Thoracic aorta (tissue), 2 donors: ENCODE measurements at regions not wholly inside any gene's neighbourhood (a gene's known extent, or its start where the extent isn't known, plus 50 kb on each side); places are given as distances from the start of the nearest gene placed in this dataset.

Experiments used
- ATAC-seq: fragments of 150-250 bp; one replicate; pipeline ENCODE4 v1.8.0; 2017; ENCODE audit warnings: low read depth; ENCODE audit not compliant: insufficient number of reproducible peaks, low FRiP score
- DNase-seq: peaks from one replicate; pipeline ENCODE4 v3.0.0-alpha.2; 2020; ENCODE audit warnings: low spot score
- H3K27ac ChIP-seq, 2 donors: fragments of 200-600 bp; sonication (generic); 1 replicate in 1 of 2; 2 replicates in 1 of 2; pipeline ENCODE4 v1.5.1; 2016; ENCODE audit warnings: mild to moderate bottlenecking in 2 of 2, moderate library complexity in 2 of 2
- H3K27me3 ChIP-seq: fragments of 200-600 bp; sonication (generic); replicated peaks from 2 replicates; pipeline ENCODE4 v1.6.0; 2016; ENCODE audit warnings: mild to moderate bottlenecking; ENCODE audit not compliant: insufficient read depth
- H3K36me3 ChIP-seq: fragments of 200-600 bp; sonication (generic); one replicate; pipeline ENCODE4 v1.5.1; 2016
- H3K4me1 ChIP-seq, 2 donors: fragments of 200-600 bp; sonication (generic); 1 replicate in 1 of 2; 2 replicates in 1 of 2; pipeline versions ENCODE4 v1.5.1 to v1.6.0; 2016; ENCODE audit warnings: low read depth in 2 of 2, mild to moderate bottlenecking in 1 of 2; ENCODE audit not compliant: control insufficient read depth in 1 of 2
- H3K4me3 ChIP-seq: fragments of 200-600 bp; sonication (generic); 2 replicates; pipeline ENCODE4 v1.5.1; 2016; ENCODE audit warnings: mild to moderate bottlenecking
- H3K9me3 ChIP-seq: fragments of 200-600 bp; sonication (generic); 2 replicates; pipeline ENCODE4 v1.5.1; 2016
- TF ChIP-seq, protein P1 (sequence below): fragments of 200-600 bp; sonication (generic); IDR thresholded peaks from one replicate; pipeline ENCODE4 v1.5.1; 2019; ENCODE audit warnings: antibody characterized with exemption

DNA sequence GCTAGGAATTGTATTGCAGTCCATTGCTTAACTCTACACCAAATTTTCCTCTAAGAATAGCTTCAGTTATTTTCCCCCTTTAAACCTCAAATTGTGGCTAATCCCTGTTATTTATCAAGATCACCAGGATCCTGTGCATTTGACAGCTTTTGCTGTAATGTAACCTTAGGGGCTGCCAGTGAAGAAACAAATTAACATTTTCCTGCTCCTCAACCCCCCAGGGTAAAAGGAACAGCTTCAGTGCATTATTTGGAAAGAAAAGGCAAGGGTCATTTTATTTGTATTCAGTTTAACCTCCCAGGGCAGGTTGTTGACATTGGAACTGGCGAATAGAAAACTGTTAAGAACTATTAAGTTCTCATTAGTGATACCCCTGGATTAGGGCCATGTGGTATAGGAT lies 57.0 kb downstream of the PCDH20 start:
- no peak for DNase-seq
- H3K27ac ChIP-seq, result no peak overlapping the region
- no peak for ATAC-seq
- no peak overlapping the region for H3K4me3 ChIP-seq
- H3K4me1 ChIP-seq, result no peaks in the 10 kb centered on the region
- H3K9me3 ChIP-seq, result no peaks in the 10 kb centered on the region
- H3K27me3 ChIP-seq, result no peaks in the 10 kb centered on the region
- no peaks in the 10 kb centered on the region for H3K36me3 ChIP-seq
- TF ChIP-seq, protein P1, sequence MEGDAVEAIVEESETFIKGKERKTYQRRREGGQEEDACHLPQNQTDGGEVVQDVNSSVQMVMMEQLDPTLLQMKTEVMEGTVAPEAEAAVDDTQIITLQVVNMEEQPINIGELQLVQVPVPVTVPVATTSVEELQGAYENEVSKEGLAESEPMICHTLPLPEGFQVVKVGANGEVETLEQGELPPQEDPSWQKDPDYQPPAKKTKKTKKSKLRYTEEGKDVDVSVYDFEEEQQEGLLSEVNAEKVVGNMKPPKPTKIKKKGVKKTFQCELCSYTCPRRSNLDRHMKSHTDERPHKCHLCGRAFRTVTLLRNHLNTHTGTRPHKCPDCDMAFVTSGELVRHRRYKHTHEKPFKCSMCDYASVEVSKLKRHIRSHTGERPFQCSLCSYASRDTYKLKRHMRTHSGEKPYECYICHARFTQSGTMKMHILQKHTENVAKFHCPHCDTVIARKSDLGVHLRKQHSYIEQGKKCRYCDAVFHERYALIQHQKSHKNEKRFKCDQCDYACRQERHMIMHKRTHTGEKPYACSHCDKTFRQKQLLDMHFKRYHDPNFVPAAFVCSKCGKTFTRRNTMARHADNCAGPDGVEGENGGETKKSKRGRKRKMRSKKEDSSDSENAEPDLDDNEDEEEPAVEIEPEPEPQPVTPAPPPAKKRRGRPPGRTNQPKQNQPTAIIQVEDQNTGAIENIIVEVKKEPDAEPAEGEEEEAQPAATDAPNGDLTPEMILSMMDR, result no peak

DNA sequence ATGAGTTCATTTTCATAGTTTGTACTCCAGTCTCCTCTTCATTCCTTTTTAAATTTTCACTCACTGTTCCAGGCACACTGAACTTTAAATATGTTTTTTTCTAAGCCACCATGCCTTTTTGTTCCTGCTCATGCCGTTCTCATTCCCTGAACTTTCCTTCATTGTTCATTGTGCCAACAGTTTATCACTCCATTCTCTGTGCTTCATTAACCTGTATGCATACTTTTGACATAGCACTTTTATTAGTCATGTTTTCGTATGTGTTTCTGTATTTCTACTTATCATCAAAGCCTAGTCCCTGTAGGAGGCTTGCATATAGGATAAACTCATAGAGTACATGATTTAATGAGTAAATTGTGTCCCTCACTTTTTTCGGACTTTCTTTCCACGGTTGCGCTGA lies 65.3 kb downstream of the PCDH20 start:
- no peaks in the 10 kb centered on the region for H3K36me3 ChIP-seq
- H3K27ac ChIP-seq, result no peak overlapping the region
- TF ChIP-seq, protein P1, result no peak
- H3K4me1 ChIP-seq, result no peaks in the 10 kb centered on the region
- H3K27me3 ChIP-seq, result no peaks in the 10 kb centered on the region
- DNase-seq (no peak), ATAC-seq (no peak)
- no peak overlapping the region for H3K4me3 ChIP-seq
- no peaks in the 10 kb centered on the region for H3K9me3 ChIP-seq

DNA sequence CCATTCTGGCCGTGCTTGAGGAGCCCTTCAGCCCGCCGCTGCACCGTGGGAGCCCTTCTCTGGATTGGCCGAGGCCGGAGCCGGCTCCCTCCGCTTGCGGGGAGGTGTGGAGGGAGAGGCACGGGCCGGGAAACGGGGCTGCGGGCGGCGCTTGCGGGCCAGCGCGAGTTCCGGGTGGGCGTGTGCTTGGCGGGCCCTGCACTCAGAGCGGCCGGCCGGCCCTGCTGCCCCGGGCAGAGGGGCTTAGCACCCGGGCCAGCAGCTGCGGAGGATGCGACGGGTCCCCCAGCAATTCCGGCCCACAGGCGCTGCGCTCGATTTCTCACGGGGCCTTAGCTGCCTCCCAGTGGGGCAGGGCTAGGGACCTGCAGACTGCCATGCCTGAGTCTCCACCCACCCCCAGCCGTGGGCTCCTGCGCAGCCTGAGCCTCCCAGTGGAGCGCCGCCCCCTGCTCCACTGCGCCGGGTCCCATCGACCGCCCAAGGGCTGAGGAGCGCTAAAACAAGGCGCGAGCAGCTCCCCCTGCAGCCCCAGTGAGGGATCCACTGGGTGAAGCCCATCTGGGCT lies 76.5 kb downstream of the PCDH20 start:
- no peak for ATAC-seq
- H3K4me3 ChIP-seq, result no peak overlapping the region

DNA sequence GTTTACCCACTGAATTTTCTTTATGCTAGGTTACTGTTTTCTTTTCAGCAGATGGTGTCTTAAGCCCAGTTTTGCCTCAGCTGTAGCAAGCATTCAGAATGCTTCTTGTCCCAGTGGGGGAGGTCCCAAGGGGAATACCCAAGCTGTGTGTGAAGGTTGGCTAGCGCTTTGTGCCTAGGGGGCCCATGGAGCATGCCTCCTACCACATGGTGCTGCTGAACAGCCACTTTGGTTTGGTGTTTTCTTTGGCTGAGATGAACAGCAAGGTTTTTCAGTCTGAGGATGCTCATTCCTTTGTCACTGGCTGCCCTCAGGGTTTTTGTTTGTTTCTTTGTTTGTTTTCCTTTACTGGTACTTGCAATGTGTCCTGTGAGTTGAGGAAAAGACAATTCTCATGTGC lies 99.0 kb downstream of the PCDH20 start:
- no peak overlapping the region for H3K27ac ChIP-seq
- H3K27me3 ChIP-seq, result no peaks in the 10 kb centered on the region
- H3K4me3 ChIP-seq, result no peak overlapping the region
- no peak for ATAC-seq
- no peaks in the 10 kb centered on the region for H3K4me1 ChIP-seq
- TF ChIP-seq, protein P1, result no peak
- peaks cover 2% of the 10 kb centered on the region for H3K9me3 ChIP-seq
- DNase-seq, result no peak
- H3K36me3 ChIP-seq, result no peaks in the 10 kb centered on the region

More for the DNA sequence above, 76.5 kb downstream of the PCDH20 start:
- Histone ChIP-seq H3K36me3 (no peaks in the 10 kb centered on the region), H3K27me3 (no peaks in the 10 kb centered on the region), H3K4me1 (no peaks in the 10 kb centered on the region), H3K27ac (no peak overlapping the region), H3K9me3 (no peaks in the 10 kb centered on the region)
- TF ChIP-seq, protein P1, result no peak
- no peak for DNase-seq

DNA sequence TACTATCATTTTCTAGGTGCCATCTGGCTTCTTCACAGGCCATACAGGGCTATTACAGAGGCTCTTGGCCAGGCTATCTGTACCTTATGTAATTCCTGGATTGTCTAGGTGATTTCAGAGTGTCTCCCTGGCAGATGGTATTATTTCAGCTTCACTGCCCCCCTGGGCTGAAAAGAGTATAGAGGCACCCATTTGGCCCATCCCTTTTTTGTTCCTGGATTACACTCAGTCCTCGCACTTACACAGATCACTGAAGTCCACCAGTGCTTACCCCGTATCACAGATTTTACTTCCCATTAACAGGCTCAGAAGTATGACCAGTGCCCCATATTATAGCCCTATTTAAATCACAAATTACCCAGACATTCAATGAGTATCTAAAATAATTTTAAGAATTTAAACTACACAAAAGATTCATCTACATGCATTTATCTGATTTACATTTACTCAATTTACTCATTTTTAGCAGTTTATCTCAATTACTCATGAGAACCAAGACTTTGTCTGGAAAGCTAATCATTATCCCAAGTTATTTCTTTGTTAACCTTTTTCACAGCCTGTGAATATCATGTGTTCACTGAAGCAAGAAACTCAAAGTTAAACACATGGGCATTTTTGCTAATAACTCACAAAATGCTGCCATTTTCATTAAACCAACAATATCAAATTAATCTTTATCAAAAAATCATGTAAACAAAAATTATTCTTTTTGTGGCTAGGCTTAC lies 121.0 kb downstream of the PCDH20 start:
- Histone ChIP-seq H3K4me1 (no peaks in the 10 kb centered on the region), H3K27ac (no peak overlapping the region), H3K27me3 (no peaks in the 10 kb centered on the region), H3K4me3 (no peak overlapping the region), H3K36me3 (no peaks in the 10 kb centered on the region), H3K9me3 (no peaks in the 10 kb centered on the region)
- DNase-seq (no peak), ATAC-seq (no peak)
- TF ChIP-seq, protein P1, result no peak
